Gastroesophageal sphincter (tissue), 4 donors: ENCODE measurements at regions not wholly inside any gene's neighbourhood (a gene's known extent, or its start where the extent isn't known, plus 50 kb on each side); places are given as distances from the start of the nearest gene placed in this dataset.

Source experiments
- ATAC-seq: fragments of 150-250 bp; one replicate; pipeline ENCODE4 v1.9.1; 2016; ENCODE audit warnings: mild to moderate bottlenecking, moderate library complexity
- H3K27ac ChIP-seq, 4 donors: fragments of 200-600 bp; sonication (generic) in 3 of 4; 1 replicate in 3 of 4; 2 replicates in 1 of 4; pipeline ENCODE4 v1.5.1; 2016 to 2019
- H3K27me3 ChIP-seq: fragments of 200-600 bp; sonication (generic); one replicate; pipeline ENCODE4 v1.5.1; 2019
- H3K36me3 ChIP-seq, 2 donors: fragments of 200-600 bp; sonication (generic); one replicate each; pipeline ENCODE4 v1.5.1; 2019; ENCODE audit warnings: control low read depth in 1 of 2
- H3K4me1 ChIP-seq, 3 donors: fragments of 200-600 bp; sonication (generic); 1 replicate in 2 of 3; 2 replicates in 1 of 3; pipeline ENCODE4 v1.5.1; 2016 to 2019; ENCODE audit warnings: control low read depth in 2 of 3
- H3K4me3 ChIP-seq, 2 donors: fragments of 200-600 bp; sonication (generic); one replicate each; pipeline ENCODE4 v1.5.1; 2019; ENCODE audit warnings: mild to moderate bottlenecking in 1 of 2, moderate library complexity in 1 of 2
- H3K9me3 ChIP-seq, 3 donors: fragments of 200-600 bp; sonication (generic); one replicate each; pipeline ENCODE4 v1.5.1; 2017 to 2019; ENCODE audit warnings: control low read depth in 2 of 3
- EP300 ChIP-seq: sonication (generic); formaldehyde crosslinking; IDR thresholded peaks from one replicate; pipeline ENCODE4 v1.6.1; 2017; ENCODE audit warnings: antibody characterized with exemption, mild to moderate bottlenecking
- POLR2A ChIP-seq, 2 donors: fragments of 450-650 bp; IDR thresholded peaks; one replicate each; pipeline ENCODE4 v1.6.1; 2017; ENCODE audit warnings: antibody characterized with exemption in 2 of 2, mild to moderate bottlenecking in 2 of 2, moderate library complexity in 1 of 2
- POLR2AphosphoS5 ChIP-seq: sonication (generic); formaldehyde crosslinking; IDR thresholded peaks from one replicate; pipeline ENCODE4 v1.6.1; 2017; ENCODE audit warnings: antibody characterized with exemption
- WGBS, 2 donors: methylation state at CpG; one replicate each; pipeline ENCODE4 v1.1.5; 2018; ENCODE audit warnings: low coverage in 1 of 2; 5-methylcytosine and 5-hydroxymethylcytosine counted together
- TF ChIP-seq, protein P1 (sequence below), 4 experiments: fragments of 200-600 bp in 2 of 4; fragments of 450-650 bp in 2 of 4; sonication (generic) in 1 of 4; IDR thresholded peaks; one replicate each; pipeline ENCODE4 v1.5.1; 2017 to 2019; ENCODE audit warnings: antibody characterized with exemption in 4 of 4, mild to moderate bottlenecking in 2 of 4, moderate library complexity in 2 of 4

DNA sequence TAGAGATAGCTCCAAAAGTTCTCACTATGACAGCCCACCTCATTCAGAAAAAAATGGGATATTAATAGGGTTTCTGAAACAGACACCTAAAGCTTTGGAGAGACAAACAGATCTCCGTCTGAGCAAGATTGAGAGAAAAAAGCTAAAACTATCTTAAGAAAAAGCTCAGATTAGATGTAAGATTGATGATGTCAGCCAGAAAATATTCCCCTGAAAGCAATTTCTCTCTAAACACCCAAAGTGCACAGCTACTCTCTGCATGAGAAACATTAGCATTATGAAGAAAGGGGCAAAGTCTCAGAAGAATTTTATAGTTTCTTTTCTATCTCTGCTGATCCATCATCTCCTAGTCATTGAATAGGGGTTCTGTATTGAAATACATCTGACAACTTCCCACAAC lies 148.9 kb downstream of the ZNF737 start:
- no peak for TF ChIP-seq POLR2AphosphoS5
- TF ChIP-seq, protein P1, sequence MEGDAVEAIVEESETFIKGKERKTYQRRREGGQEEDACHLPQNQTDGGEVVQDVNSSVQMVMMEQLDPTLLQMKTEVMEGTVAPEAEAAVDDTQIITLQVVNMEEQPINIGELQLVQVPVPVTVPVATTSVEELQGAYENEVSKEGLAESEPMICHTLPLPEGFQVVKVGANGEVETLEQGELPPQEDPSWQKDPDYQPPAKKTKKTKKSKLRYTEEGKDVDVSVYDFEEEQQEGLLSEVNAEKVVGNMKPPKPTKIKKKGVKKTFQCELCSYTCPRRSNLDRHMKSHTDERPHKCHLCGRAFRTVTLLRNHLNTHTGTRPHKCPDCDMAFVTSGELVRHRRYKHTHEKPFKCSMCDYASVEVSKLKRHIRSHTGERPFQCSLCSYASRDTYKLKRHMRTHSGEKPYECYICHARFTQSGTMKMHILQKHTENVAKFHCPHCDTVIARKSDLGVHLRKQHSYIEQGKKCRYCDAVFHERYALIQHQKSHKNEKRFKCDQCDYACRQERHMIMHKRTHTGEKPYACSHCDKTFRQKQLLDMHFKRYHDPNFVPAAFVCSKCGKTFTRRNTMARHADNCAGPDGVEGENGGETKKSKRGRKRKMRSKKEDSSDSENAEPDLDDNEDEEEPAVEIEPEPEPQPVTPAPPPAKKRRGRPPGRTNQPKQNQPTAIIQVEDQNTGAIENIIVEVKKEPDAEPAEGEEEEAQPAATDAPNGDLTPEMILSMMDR (IDR thresholded peaks at IDR 0.05) = no peak
- no peak for TF ChIP-seq POLR2A (IDR thresholded peaks at IDR 0.05)
- TF ChIP-seq EP300 = no peak
- ATAC-seq = no peak
- H3K27me3 ChIP-seq = no peaks in the 10 kb centered on the region
- H3K4me1 ChIP-seq = no peaks in the 10 kb centered on the region
- WGBS, 2 donors = 42 to 67% methylated on average over 1 of the region's 1 CpG
- H3K9me3 ChIP-seq = no peaks in the 10 kb centered on the region
- no peak overlapping the region for H3K4me3 ChIP-seq
- H3K27ac ChIP-seq = no peak overlapping the region
- H3K36me3 ChIP-seq = peaks cover 0 to 5% of the 10 kb centered on the region in 2 donors

DNA sequence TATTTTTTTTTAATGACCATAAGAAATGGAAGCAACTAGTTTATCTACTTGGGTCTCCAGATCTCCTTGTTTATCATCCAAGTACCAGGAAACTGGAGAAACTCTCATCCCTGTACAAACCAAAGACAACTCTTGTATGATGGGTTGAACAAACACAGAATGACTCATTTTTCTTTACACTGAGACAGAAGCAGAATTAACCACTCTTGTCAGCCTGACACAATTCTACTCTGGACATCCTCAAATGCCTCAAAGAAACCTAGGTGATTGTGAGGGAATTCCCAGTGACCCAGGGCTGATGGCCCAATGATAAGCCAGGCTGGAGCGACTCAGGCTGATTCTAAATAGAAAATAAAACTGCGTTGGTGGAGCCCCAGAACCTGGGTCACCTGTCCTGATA lies 151.5 kb downstream of the ZNF737 start:
- Histone ChIP-seq H3K27me3 (no peaks in the 10 kb centered on the region), H3K4me3 (no peak overlapping the region), H3K36me3 (peaks cover 0 to 5% of the 10 kb centered on the region in 2 donors), H3K4me1 (no peaks in the 10 kb centered on the region), H3K9me3 (no peaks in the 10 kb centered on the region), H3K27ac (no peak overlapping the region)
- 92 to 94% methylated on average over 2 of the region's 2 CpGs for WGBS, 2 donors
- TF ChIP-seq POLR2AphosphoS5 (no peak), EP300 (no peak), POLR2A (IDR thresholded peaks at IDR 0.05) (no peak)
- TF ChIP-seq, protein P1 (IDR thresholded peaks at IDR 0.05) = no peak
- ATAC-seq = no peak

DNA sequence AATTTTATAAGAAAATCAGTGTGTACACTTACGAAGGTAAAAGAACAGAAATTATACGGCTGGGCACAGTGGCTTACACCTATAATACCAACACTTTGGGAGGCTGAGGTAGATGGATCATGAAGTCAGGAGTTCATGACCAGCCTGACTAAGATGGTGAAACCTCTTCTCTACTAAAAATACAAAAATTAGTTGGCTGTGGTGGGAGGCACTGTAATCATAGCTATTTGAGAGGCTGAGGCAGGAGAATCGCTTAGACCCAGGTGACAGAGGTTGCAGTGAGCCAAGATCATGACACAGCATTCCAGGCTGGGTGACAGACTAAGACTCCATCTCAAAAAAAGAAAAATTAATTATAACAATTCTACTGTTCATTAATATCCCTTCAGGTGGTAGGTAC lies 151.9 kb downstream of the ZNF737 start:
- Histone ChIP-seq H3K36me3 (peaks cover 0 to 8% of the 10 kb centered on the region in 2 donors), H3K9me3 (no peaks in the 10 kb centered on the region), H3K27me3 (no peaks in the 10 kb centered on the region), H3K4me3 (no peak overlapping the region), H3K4me1 (no peaks in the 10 kb centered on the region), H3K27ac (no peak overlapping the region)
- ATAC-seq = no peak
- TF ChIP-seq, protein P1 (IDR thresholded peaks at IDR 0.05) = no peak
- TF ChIP-seq EP300 (no peak), POLR2AphosphoS5 (no peak), POLR2A (IDR thresholded peaks at IDR 0.05) (no peak)
- 95 to 100% methylated on average over 3 of the region's 3 CpGs for WGBS, 2 donors

DNA sequence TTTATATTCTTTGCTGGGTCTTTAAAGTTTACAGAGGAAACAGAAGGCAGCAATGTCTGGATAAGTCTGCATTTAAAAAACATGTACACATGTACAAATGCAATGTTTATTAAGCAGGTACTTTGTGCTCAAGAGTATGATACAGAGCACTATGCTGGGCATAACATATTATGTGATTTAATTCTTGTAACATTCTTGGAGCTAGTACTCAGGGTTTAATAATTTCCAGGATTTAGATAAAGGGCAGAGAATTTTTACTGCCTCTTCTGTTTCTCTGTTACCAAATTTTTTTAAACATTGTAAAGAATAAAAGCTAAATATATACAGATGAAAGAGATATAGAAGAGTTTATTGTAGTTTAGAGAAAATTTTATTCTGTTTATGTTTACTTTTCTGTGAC lies 152.7 kb downstream of the ZNF737 start:
- H3K4me1 ChIP-seq = no peaks in the 10 kb centered on the region
- ATAC-seq = no peak
- H3K27ac ChIP-seq = no peak overlapping the region
- no peaks in the 10 kb centered on the region for H3K27me3 ChIP-seq
- TF ChIP-seq POLR2A (IDR thresholded peaks at IDR 0.05) (no peak), POLR2AphosphoS5 (no peak), EP300 (no peak)
- TF ChIP-seq, protein P1 (IDR thresholded peaks at IDR 0.05) = no peak
- H3K9me3 ChIP-seq = no peaks in the 10 kb centered on the region
- no peak overlapping the region for H3K4me3 ChIP-seq
- H3K36me3 ChIP-seq = peaks cover 0 to 13% of the 10 kb centered on the region in 2 donors

DNA sequence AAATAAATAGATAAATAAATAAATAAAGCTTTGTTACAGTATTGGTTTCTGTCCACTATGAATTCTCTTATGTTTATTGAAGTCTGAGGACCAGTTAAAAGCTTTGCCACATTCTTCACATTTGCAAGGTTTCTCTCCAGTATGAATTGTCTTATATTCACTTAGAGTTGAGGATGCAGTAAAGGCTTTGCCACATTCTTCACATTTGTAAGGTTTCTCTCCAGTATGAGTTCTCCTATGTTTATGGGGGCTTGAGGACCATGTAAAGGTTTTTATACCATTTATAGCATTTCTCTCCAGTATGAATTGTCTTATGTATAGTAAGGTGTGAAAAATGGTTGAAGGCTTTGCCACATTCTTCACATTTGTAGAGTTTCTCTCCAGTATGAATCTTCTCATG lies 168.3 kb downstream of the ZNF737 start:
- ATAC-seq = no peak

More for the DNA sequence above, 168.3 kb downstream of the ZNF737 start:
- H3K27me3 ChIP-seq = no peaks in the 10 kb centered on the region
- H3K4me3 ChIP-seq = no peak overlapping the region
- TF ChIP-seq, protein P1 (IDR thresholded peaks at IDR 0.05) = no peak
- TF ChIP-seq POLR2A (IDR thresholded peaks at IDR 0.05) (no peak), POLR2AphosphoS5 (no peak), EP300 (no peak)
- peaks cover 2 to 20% of the 10 kb centered on the region in 2 donors for H3K36me3 ChIP-seq
- H3K9me3 ChIP-seq = peaks cover 1 to 73% (median 2%) of the 10 kb centered on the region in 3 donors
- no peaks in the 10 kb centered on the region for H3K4me1 ChIP-seq
- no peak overlapping the region for H3K27ac ChIP-seq
